K562 (cell line): ENCODE measurements at regions not wholly inside any gene's neighbourhood (a gene's known extent, or its start where the extent isn't known, plus 50 kb on each side); places are given as distances from the start of the nearest gene placed in this dataset.

Experiments used
- ATAC-seq: fragments of 200-7000 bp; cut with Tn5 transposase; 3 replicates; pipeline ENCODE4 v1.9.1; 2020; ENCODE audit warnings: moderate library complexity
- BruUV-seq: library from RNA; stranded (reverse); fragments of 400-500 nt; replicated peaks from 2 replicates; lab custom pipeline; 2021; lab: Mats Ljungman, UMichigan
- CTCF ChIA-PET: fragments of 300-600 bp; formaldehyde crosslinking; extraction: SDS; loops from one replicate; lab custom pipeline; 2021; ENCODE audit warnings: low intra/inter-chr PET ratio; lab: Yijun Ruan, JAX
- POLR2A ChIA-PET: fragments of 300-600, 350-650 bp; sonication (Branson Sonifier 250); formaldehyde crosslinking; extraction: SDS; loops from one replicate; lab custom pipeline; 2021; ENCODE audit warnings: antibody characterized with exemption, inconsistent platforms; lab: Yijun Ruan, JAX
- DNase-seq, 4 experiments: peaks; one replicate each; pipeline versions ENCODE4 v3.0.0 to v3.0.0-alpha.2; 2011 to 2018; ENCODE audit warnings: low spot score in 3 of 4, mixed read lengths in 3 of 4; ENCODE audit errors: extremely low read depth in 1 of 4
- FAIRE-seq: peaks from 2 replicates; lab custom pipeline; 2011; peaks lifted over from hg19 to GRCh38; lab: Jason Lieb, UNC
- H2AFZ ChIP-seq: 2 replicates; pipeline ENCODE4 v1.6.0; 2011; ENCODE audit warnings: low read depth, low read length, control low read depth, inconsistent platforms
- H3K27ac ChIP-seq: fragments of 200-600 bp; 3 replicates; pipeline ENCODE4 v1.8.0; 2011; ENCODE audit warnings: low read depth, mild to moderate bottlenecking, control low read depth, inconsistent platforms, low read length, moderate library complexity, mixed read lengths; ENCODE audit errors: extremely low read depth
- H3K27me3 ChIP-seq, 2 experiments: fragments of 300-600 bp in 1 of 2; 2 replicates in 1 of 2; 3 replicates in 1 of 2; pipeline versions ENCODE4 v1.6.0 to v1.8.0; 2011; ENCODE audit warnings: inconsistent platforms in 2 of 2, low read length in 2 of 2, mild to moderate bottlenecking in 1 of 2, mixed read lengths in 1 of 2, moderate library complexity in 1 of 2; ENCODE audit not compliant: control insufficient read depth in 2 of 2, insufficient read depth in 2 of 2
- H3K36me3 ChIP-seq: fragments of 300-600 bp; 3 replicates; pipeline ENCODE4 v1.8.0; 2011; ENCODE audit warnings: mild to moderate bottlenecking, low read length, inconsistent platforms; ENCODE audit not compliant: control insufficient read depth, insufficient read depth
- H3K4me1 ChIP-seq, 2 experiments: fragments of 200-600 bp in 1 of 2; replicated peaks in 1 of 2; 2 replicates in 1 of 2; 3 replicates in 1 of 2; pipeline versions ENCODE4 v1.5.1 to v1.8.0; 2011; ENCODE audit warnings: inconsistent platforms in 2 of 2, low read length in 2 of 2, mild to moderate bottlenecking in 1 of 2, mixed read lengths in 1 of 2, moderate library complexity in 1 of 2; ENCODE audit not compliant: control insufficient read depth in 2 of 2, insufficient read depth in 2 of 2
- H3K4me2 ChIP-seq: 2 replicates; pipeline ENCODE4 v1.6.1; 2011; ENCODE audit warnings: low read length, control low read depth, inconsistent platforms, mixed read lengths; ENCODE audit not compliant: insufficient read depth
- H3K4me3 ChIP-seq: fragments of 200-600 bp; sonication (generic), shearing (Covaris generic); 2 replicates; pipeline ENCODE4 v1.5.1; 2016; ENCODE audit warnings: control low read depth, inconsistent platforms
- H3K79me2 ChIP-seq: fragments of 200-600 bp; 3 replicates; pipeline ENCODE4 v1.8.0; 2011; ENCODE audit warnings: low read length, inconsistent platforms; ENCODE audit not compliant: control insufficient read depth, insufficient read depth
- H3K9ac ChIP-seq, 2 experiments: 2 replicates each; pipeline versions ENCODE4 v1.6.0 to v1.6.1; 2011; ENCODE audit warnings: low read depth in 2 of 2, low read length in 2 of 2, control low read depth in 1 of 2, inconsistent platforms in 1 of 2, mild to moderate bottlenecking in 1 of 2, mixed read lengths in 1 of 2; ENCODE audit not compliant: insufficient read depth in 1 of 2
- H3K9me1 ChIP-seq: one replicate; pipeline ENCODE4 v1.6.0; 2011; ENCODE audit warnings: inconsistent platforms, mild to moderate bottlenecking, low read length, moderate library complexity; ENCODE audit not compliant: control insufficient read depth, insufficient read depth
- H3K9me3 ChIP-seq: replicated peaks from 2 replicates; pipeline ENCODE4 v1.5.1; 2011; ENCODE audit warnings: low read depth, low read length, inconsistent platforms; ENCODE audit not compliant: control insufficient read depth, insufficient read depth
- H4K20me1 ChIP-seq: replicated peaks from 2 replicates; pipeline ENCODE4 v1.6.1; 2011; ENCODE audit warnings: low read length, inconsistent platforms, mixed read lengths; ENCODE audit not compliant: control insufficient read depth, insufficient read depth
- CSDE1 ChIP-seq, 2 experiments: fragments of 450-650 bp; IDR thresholded peaks; 2 replicates each; pipeline ENCODE4 v1.6.1; 2016; ENCODE audit warnings: mild to moderate bottlenecking in 1 of 2
- CTCF ChIP-seq, 3 experiments: IDR thresholded peaks in 2 of 3; conservative IDR thresholded peaks in 1 of 3; 2 replicates each; pipeline ENCODE4 v1.5.1; 2011 to 2012; ENCODE audit warnings: low read length in 3 of 3, mild to moderate bottlenecking in 3 of 3, control low read depth in 2 of 3, improper control_type of control experiment in 1 of 3, inconsistent platforms in 1 of 3, low read depth in 1 of 3, mixed read lengths in 1 of 3, moderate library complexity in 1 of 3; ENCODE audit not compliant: insufficient read depth in 2 of 3
- FOXK2 ChIP-seq, 2 experiments: fragments of 450-650 bp; IDR thresholded peaks in 1 of 2; conservative IDR thresholded peaks in 1 of 2; 2 replicates each; pipeline ENCODE4 v1.6.1; 2016; ENCODE audit warnings: low read depth in 2 of 2, mild to moderate bottlenecking in 1 of 2
- KDM2B ChIP-seq: fragments of 250-450 bp; sonication (Bioruptor Pico); IDR thresholded peaks from 2 replicates; pipeline ENCODE4 v1.8.0; 2021; ENCODE audit warnings: mild to moderate bottlenecking, moderate library complexity
- VEZF1 ChIP-seq: fragments of 200-800 bp; sonication (Bioruptor generic); IDR thresholded peaks from 2 replicates; pipeline ENCODE4 v1.6.1; 2017; ENCODE audit warnings: missing genetic modification characterization, missing compliant biosample characterization
- ZNF217 ChIP-seq: sonication (generic); formaldehyde crosslinking; IDR thresholded peaks from 2 replicates; pipeline ENCODE4 v1.8.0; 2022; ENCODE audit warnings: mild to moderate bottlenecking, missing genetic modification reagents
- WGBS: fragments of 100-300 bp; shearing (Covaris generic); methylation state at CpG from one replicate; pipeline ENCODE4 v1.1.6; 2016; ENCODE audit warnings: low coverage, mixed read lengths; ENCODE audit not compliant: insufficient coverage; ENCODE audit errors: missing lambda C conversion rate; 5-methylcytosine and 5-hydroxymethylcytosine counted together
- in situ Hi-C: fragments of 300-500 bp; cut with MboI; formaldehyde crosslinking; loops from 4 replicates; pipeline ENCODE4 v1.15.0; 2018; ENCODE audit warnings: inconsistent platforms, mixed read lengths
- intact Hi-C: fragments of 100-400 bp; cut with micrococcal nuclease; formaldehyde crosslinking; loops from 2 replicates; pipeline ENCODE4 v1.14.2; 2022

GRCh38 chr11:82577246-82577645 is 156.4 kb downstream of the FAM181B start:
- intact Hi-C loops = no loop called here

More at GRCh38 chr11:82577246-82577645, 156.4 kb downstream of the FAM181B start:
- H4K20me1 ChIP-seq = no peaks in the 10 kb centered on the region
- BruUV-seq = no TSS peak
- 0% methylated on average over 5 of the region's 5 CpGs for WGBS
- H3K9me3 ChIP-seq = no peaks in the 10 kb centered on the region
- no peak overlapping the region for H2AFZ ChIP-seq
- H3K27me3 ChIP-seq = no peaks in the 10 kb centered on the region
- no peaks in the 10 kb centered on the region for H3K4me1 ChIP-seq
- no peak overlapping the region for H3K4me3 ChIP-seq
- no peaks in the 10 kb centered on the region for H3K36me3 ChIP-seq
- H3K9me1 ChIP-seq = no peaks in the 10 kb centered on the region
- in situ Hi-C loops = no loop called here
- DNase-seq = no peak
- ChIA-PET CTCF (no interaction called here), POLR2A (no interaction called here)
- TF ChIP-seq CSDE1 (IDR thresholded peaks at IDR 0.05) (no peak), ZNF217 (no peak), FOXK2 (conservative IDR thresholded peaks at IDR 0.05 in 1 of 2, IDR thresholded peaks at IDR 0.05 in 1 of 2; ENCODE audit: low read depth in 2 of 2) (no peak), KDM2B (CRISPR knock-in tag) (no peak), CTCF (IDR thresholded peaks at IDR 0.05 in 2 of 3, conservative IDR thresholded peaks at IDR 0.05 in 1 of 3; ENCODE audit: insufficient read depth in 2 of 3, low read depth in 1 of 3, low read length in 3 of 3) (no peak), VEZF1 (CRISPR knock-in tag) (no peak)
- H3K9ac ChIP-seq = no peak overlapping the region
- H3K27ac ChIP-seq = no peak overlapping the region
- H3K4me2 ChIP-seq = no peak overlapping the region
- FAIRE-seq = no peak
- H3K79me2 ChIP-seq = no peaks in the 10 kb centered on the region
- no peak for ATAC-seq
